ENCODE measurements at regions not wholly inside any gene's neighbourhood (a gene's known extent, or its start where the extent isn't known, plus 50 kb on each side); places are given as distances from the start of the nearest gene placed in this dataset.
"Not testable (repeated sequence)": the region's sequence is repeated elsewhere in the genome, so short reads cannot be mapped to it uniquely, and the experiment has no call there.

GRCh38 chr20:19867074-19867473 lies 109.0 kb downstream of the RIN2 start:
- DNase-seq, result no peak
- intact Hi-C loops (cut with DNase I), result no loop called here

GRCh38 chr20:19867940-19868371 lies 109.9 kb downstream of the RIN2 start:
- intact Hi-C loops (cut with DNase I), result no loop called here
- DNase-seq, result peak in 3 of 10 donors; percentile 19 to 91 (median 69)

GRCh38 chr20:19868441-19868840 lies 110.4 kb downstream of the RIN2 start:
- intact Hi-C loops (cut with DNase I), result no loop called here

GRCh38 chr20:19872001-19872400 lies 113.9 kb downstream of the RIN2 start:
- no peak for DNase-seq
- intact Hi-C loops (cut with DNase I), result no loop called here

More at GRCh38 chr20:19868441-19868840, 110.4 kb downstream of the RIN2 start:
- DNase-seq, result no peak

GRCh38 chr20:19874040-19874727 lies 116.1 kb downstream of the RIN2 start:
- no peak for DNase-seq
- intact Hi-C loops (cut with DNase I), result no loop called here

- no peak for DNase-seq
- intact Hi-C loops (cut with DNase I), result no loop called here
These were observed 117.5 kb downstream of the RIN2 start for GRCh38 chr20:19875376-19876221.

GRCh38 chr20:19876828-19877460 lies 118.9 kb downstream of the RIN2 start:
- DNase-seq, result no peak
- intact Hi-C loops (cut with DNase I), result no loop called here

GRCh38 chr20:19879874-19880255 lies 121.8 kb downstream of the RIN2 start:
- intact Hi-C loops (cut with DNase I); DNase-seq: not testable (repeated sequence)

GRCh38 chr20:19880256-19881079 lies 122.4 kb downstream of the RIN2 start:
- no peak for DNase-seq
- intact Hi-C loops (cut with DNase I), result no loop called here

GRCh38 chr20:19881080-19881840 lies 123.2 kb downstream of the RIN2 start:
- no peak for DNase-seq
- intact Hi-C loops (cut with DNase I), result no loop called here

GRCh38 chr20:19881990-19882389 lies 123.9 kb downstream of the RIN2 start:
- intact Hi-C loops (cut with DNase I), result no loop called here
- no peak for DNase-seq

GRCh38 chr20:19882446-19882845 lies 124.4 kb downstream of the RIN2 start:
- no peak for DNase-seq
- intact Hi-C loops (cut with DNase I), result no loop called here

- intact Hi-C loops (cut with DNase I), result no loop called here
- no peak for DNase-seq
These were observed 125.4 kb downstream of the RIN2 start for GRCh38 chr20:19883501-19883900.

- intact Hi-C loops (cut with DNase I), result loop anchor here (5.0 kb wide), 1 partner anchor 92 kb away; no protein-coding TSS in a partner anchor
- no peak for DNase-seq
These were observed 127.5 kb downstream of the RIN2 start for GRCh38 chr20:19885594-19885938.

GRCh38 chr20:19885939-19886660 lies 128.0 kb downstream of the RIN2 start:
- peak; percentile 33 to 89 (median 50) for DNase-seq
- intact Hi-C loops (cut with DNase I), result loop anchor here (1.0 to 5.0 kb wide), 2 partner anchors 91 to 101 kb away; no protein-coding TSS in a partner anchor

- intact Hi-C loops (cut with DNase I), result loop anchor here (1.0 to 5.0 kb wide), 2 partner anchors 91 to 101 kb away; no protein-coding TSS in a partner anchor
- DNase-seq, result peak in 1 of 10 donors; percentile 46
These were observed 128.7 kb downstream of the RIN2 start for GRCh38 chr20:19886661-19887288.

- intact Hi-C loops (cut with DNase I), result loop anchor here (2.0 to 5.0 kb wide), 2 partner anchors 90 to 107 kb away; no protein-coding TSS in a partner anchor
- DNase-seq, result peak in 2 of 10 donors; percentile 41 to 46
These were observed 129.4 kb upstream of the NAA20 start for GRCh38 chr20:19887556-19888268.
